ENCODE measurements at regions not wholly inside any gene's neighbourhood (a gene's known extent, or its start where the extent isn't known, plus 50 kb on each side); places are given as distances from the start of the nearest gene placed in this dataset.

- TF ChIP-seq CTCF (IDR thresholded peaks at IDR 0.05; ENCODE audit: insufficient read depth, low read depth, low read length) (no peak), EZH2 (IDR thresholded peaks at IDR 0.05; ENCODE audit: insufficient read depth, low read length) (no peak)
These were observed 68.4 kb upstream of the NLK start for GRCh38 chr17:27974045-27974436.
